MCF 10A (cell line): ENCODE measurements at regions not wholly inside any gene's neighbourhood (a gene's known extent, or its start where the extent isn't known, plus 50 kb on each side); places are given as distances from the start of the nearest gene placed in this dataset.

Experiments used
- BruUV-seq: library from RNA; stranded (reverse); fragments of 400-500 nt; replicated peaks from 2 replicates; lab custom pipeline; 2021; lab: Mats Ljungman, UMichigan
- CTCF ChIA-PET: fragments of 300-600 bp; sonication (Branson Sonifier 250); formaldehyde crosslinking; extraction: SDS; loops from one replicate; lab custom pipeline; 2021; ENCODE audit warnings: antibody characterized with exemption, inconsistent platforms; lab: Yijun Ruan, JAX
- POLR2A ChIA-PET: fragments of 300-600, 350-650 bp; sonication (Branson Sonifier 250); formaldehyde crosslinking; extraction: SDS; loops from one replicate; lab custom pipeline; 2020; ENCODE audit warnings: antibody characterized with exemption, inconsistent platforms; lab: Yijun Ruan, JAX
- DNase-seq: peaks from one replicate; pipeline ENCODE4 v3.0.0-alpha.2; 2018; ENCODE audit not compliant: unreplicated experiment
- H3K27ac Mint-ChIP-seq: one replicate; pipeline ENCODE4 v1.8.0; 2022; ENCODE audit warnings: mild to moderate bottlenecking, low read depth, mixed read lengths; ENCODE audit not compliant: unreplicated experiment
- H3K27me3 Mint-ChIP-seq: one replicate; pipeline ENCODE4 v1.8.0; 2022; ENCODE audit warnings: mixed read lengths; ENCODE audit not compliant: insufficient read depth, unreplicated experiment
- H3K36me3 Mint-ChIP-seq: one replicate; pipeline ENCODE4 v1.8.0; 2022; ENCODE audit warnings: mild to moderate bottlenecking, moderate library complexity, mixed read lengths; ENCODE audit not compliant: insufficient read depth, unreplicated experiment
- H3K4me1 Mint-ChIP-seq: one replicate; pipeline ENCODE4 v1.8.0; 2022; ENCODE audit warnings: mixed read lengths; ENCODE audit not compliant: insufficient read depth, unreplicated experiment
- H3K4me3 Mint-ChIP-seq: one replicate; pipeline ENCODE4 v1.8.0; 2022; ENCODE audit warnings: mild to moderate bottlenecking, moderate library complexity, mixed read lengths; ENCODE audit not compliant: unreplicated experiment
- H3K9me3 Mint-ChIP-seq: one replicate; pipeline ENCODE4 v1.8.0; 2022; ENCODE audit warnings: mixed read lengths; ENCODE audit not compliant: unreplicated experiment
- intact Hi-C: fragments of 100-400 bp; cut with micrococcal nuclease; formaldehyde crosslinking; loops from 2 replicates; pipeline ENCODE4 v1.14.1; 2022
- TF ChIP-seq, protein P1 (sequence below): fragments of 200-600 bp; IDR thresholded peaks from one replicate; pipeline ENCODE4 v1.8.0; 2022; ENCODE audit warnings: antibody characterized with exemption, mild to moderate bottlenecking; ENCODE audit not compliant: unreplicated experiment

DNA sequence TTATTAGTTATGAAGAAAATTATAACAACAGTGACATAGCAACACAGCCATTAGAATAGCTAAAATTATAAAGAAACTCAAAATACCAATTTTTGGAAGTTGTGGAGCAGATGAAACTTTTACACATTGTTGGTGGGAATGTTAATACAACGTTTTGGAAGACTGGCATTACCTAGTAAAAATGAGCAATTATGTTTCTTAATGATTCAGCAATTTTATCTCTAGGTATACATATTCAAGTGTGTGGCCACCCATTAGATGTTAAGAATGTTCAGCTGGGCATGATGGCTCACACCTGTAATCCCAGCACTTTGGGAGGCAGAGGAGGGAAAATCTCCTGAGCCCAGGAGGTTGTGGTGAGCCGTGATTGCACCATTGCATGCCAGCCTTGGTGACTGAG lies 78.8 kb downstream of the INSIG2 start:
- peaks cover 6% of the 10 kb centered on the region for H3K36me3 Mint-ChIP-seq
- POLR2A ChIA-PET: no interaction called here
- CTCF ChIA-PET: interaction anchor here (1.2 to 1.8 kb wide), 3 partner anchors 10 to 135 kb away, joined by 4 to 5 read pairs (median 4); no protein-coding TSS in a partner anchor
- no peak for DNase-seq
- H3K9me3 Mint-ChIP-seq: peaks cover 8% of the 10 kb centered on the region
- intact Hi-C loops: no loop called here
- H3K4me1 Mint-ChIP-seq: no peaks in the 10 kb centered on the region
- TF ChIP-seq, protein P1, sequence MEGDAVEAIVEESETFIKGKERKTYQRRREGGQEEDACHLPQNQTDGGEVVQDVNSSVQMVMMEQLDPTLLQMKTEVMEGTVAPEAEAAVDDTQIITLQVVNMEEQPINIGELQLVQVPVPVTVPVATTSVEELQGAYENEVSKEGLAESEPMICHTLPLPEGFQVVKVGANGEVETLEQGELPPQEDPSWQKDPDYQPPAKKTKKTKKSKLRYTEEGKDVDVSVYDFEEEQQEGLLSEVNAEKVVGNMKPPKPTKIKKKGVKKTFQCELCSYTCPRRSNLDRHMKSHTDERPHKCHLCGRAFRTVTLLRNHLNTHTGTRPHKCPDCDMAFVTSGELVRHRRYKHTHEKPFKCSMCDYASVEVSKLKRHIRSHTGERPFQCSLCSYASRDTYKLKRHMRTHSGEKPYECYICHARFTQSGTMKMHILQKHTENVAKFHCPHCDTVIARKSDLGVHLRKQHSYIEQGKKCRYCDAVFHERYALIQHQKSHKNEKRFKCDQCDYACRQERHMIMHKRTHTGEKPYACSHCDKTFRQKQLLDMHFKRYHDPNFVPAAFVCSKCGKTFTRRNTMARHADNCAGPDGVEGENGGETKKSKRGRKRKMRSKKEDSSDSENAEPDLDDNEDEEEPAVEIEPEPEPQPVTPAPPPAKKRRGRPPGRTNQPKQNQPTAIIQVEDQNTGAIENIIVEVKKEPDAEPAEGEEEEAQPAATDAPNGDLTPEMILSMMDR: no peak
- H3K27me3 Mint-ChIP-seq: no peaks in the 10 kb centered on the region
- no peak overlapping the region for H3K4me3 Mint-ChIP-seq
- H3K27ac Mint-ChIP-seq: no peak overlapping the region
- no TSS peak for BruUV-seq

DNA sequence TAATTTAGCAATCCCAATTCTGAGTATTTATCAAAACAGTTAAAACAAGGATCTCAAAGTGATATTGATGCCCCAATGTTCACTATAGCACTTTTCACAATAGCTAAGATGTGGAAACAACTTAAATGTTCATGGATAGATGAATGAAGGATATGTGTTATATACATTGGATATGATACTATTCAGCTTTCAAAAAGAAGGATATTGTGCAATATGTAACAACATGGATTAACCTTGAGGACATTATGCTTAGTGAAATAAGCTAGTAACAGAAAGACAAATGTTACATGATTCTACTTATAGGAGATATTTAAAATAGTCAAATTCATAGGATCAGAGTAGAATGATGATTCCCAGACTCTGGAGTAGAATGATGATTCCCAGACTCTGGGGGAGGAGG lies 78.0 kb downstream of the INSIG2 start:
- intact Hi-C loops: no loop called here
- Mint-ChIP-seq H3K4me3 (no peak overlapping the region), H3K27me3 (peaks cover 1% of the 10 kb centered on the region), H3K9me3 (peaks cover 8% of the 10 kb centered on the region), H3K4me1 (no peaks in the 10 kb centered on the region), H3K27ac (no peak overlapping the region), H3K36me3 (peaks cover 6% of the 10 kb centered on the region)
- DNase-seq: no peak
- no TSS peak for BruUV-seq
- CTCF ChIA-PET: interaction anchor here (0.6 to 1.8 kb wide), 5 partner anchors 11 to 1643 kb away, joined by 3 to 5 read pairs (median 3); no protein-coding TSS in a partner anchor
- POLR2A ChIA-PET: no interaction called here
- TF ChIP-seq, protein P1: no peak

DNA sequence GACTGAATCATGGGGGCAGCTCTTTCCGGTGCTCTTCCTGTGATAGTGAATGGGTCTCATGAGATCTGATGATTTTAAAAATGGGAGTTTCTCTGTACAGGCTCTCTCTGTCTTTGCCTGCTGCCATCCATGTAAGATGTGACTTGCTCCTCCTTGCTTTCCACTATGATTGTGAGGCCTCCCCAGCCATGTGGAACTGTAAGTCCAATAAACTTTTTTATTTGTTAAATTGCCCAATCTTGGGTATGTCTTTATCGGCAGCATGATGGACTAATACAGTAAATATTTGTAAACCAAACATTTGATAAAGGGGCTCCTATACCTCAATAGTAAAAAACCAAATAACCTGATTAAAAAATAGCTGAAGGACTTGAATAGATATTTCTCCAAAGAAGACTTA lies 77.3 kb downstream of the INSIG2 start:
- peaks cover 8% of the 10 kb centered on the region for H3K27me3 Mint-ChIP-seq
- intact Hi-C loops: no loop called here
- H3K36me3 Mint-ChIP-seq: peaks cover 6% of the 10 kb centered on the region
- no peak overlapping the region for H3K4me3 Mint-ChIP-seq
- CTCF ChIA-PET: interaction anchor here (0.6 to 1.5 kb wide), 4 partner anchors 12 to 48 kb away, joined by 3 to 5 read pairs (median 4); no protein-coding TSS in a partner anchor
- H3K4me1 Mint-ChIP-seq: no peaks in the 10 kb centered on the region
- POLR2A ChIA-PET: no interaction called here
- peaks cover 8% of the 10 kb centered on the region for H3K9me3 Mint-ChIP-seq
- no peak overlapping the region for H3K27ac Mint-ChIP-seq
- DNase-seq: no peak
- no TSS peak for BruUV-seq
- TF ChIP-seq, protein P1: no peak
